HG03378 (cell line): ENCODE measurements at regions not wholly inside any gene's neighbourhood (a gene's known extent, or its start where the extent isn't known, plus 50 kb on each side); places are given as distances from the start of the nearest gene placed in this dataset.
"Not testable (repeated sequence)": the region's sequence is repeated elsewhere in the genome, so short reads cannot be mapped to it uniquely, and the experiment has no call there.

Experiments used
- ATAC-seq: cut with Tn5 transposase; IDR thresholded peaks from one replicate; pipeline ENCODE4 v1.9.1; 2021; ENCODE audit warnings: mild to moderate bottlenecking, moderate library complexity; ENCODE audit not compliant: unreplicated experiment

DNA sequence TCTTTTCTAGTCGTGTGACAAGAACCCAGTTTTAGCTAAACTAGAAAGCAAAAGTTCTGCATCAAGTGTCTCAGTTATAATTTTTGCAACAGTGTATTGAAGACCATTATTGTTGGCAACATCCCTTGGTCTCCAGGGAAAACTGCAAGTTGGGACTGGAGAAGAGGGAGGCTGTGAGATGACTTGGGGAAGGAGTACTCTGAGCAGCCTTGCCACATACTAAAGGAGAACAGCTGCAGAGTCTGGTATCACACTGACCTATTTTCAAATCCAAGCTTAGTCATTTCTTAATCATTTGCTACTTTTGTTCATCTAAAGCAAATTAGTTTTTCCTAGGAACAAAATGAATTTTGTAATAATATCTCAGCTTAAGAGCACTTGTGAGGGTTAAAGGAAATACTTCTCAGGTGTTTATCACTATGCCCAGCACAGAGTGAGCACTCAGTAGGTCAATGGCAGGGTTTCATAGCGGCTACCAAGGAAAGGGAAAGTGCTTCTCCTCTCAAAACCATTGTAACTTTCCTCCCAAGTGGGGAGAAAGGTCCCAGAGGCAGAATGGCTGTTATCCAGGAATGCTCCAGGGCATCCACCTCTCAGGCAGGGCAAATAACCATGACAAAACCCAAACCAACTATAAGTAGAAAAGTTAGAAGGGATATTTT is 247.1 kb downstream of the C11orf87 start:
- no peak for ATAC-seq

DNA sequence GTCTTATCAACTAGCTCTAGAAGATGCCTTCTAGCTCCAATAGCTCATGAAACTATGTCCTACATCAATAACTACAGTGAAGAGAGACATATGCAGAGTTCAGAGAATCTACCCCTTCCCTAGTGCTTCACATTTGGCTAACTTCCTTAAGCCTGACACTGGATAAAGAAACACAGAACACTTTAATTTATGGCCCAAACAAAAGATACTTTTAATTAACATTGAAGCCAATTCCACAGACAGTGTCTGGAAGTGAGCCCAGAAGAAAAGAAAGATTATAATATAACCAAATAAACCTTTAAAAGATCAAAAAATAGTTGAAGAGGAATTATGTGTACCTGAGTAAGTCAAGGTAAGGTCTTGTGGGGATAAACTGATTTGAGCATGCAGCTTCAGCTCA is 255.2 kb downstream of the C11orf87 start:
- ATAC-seq, result no peak

DNA sequence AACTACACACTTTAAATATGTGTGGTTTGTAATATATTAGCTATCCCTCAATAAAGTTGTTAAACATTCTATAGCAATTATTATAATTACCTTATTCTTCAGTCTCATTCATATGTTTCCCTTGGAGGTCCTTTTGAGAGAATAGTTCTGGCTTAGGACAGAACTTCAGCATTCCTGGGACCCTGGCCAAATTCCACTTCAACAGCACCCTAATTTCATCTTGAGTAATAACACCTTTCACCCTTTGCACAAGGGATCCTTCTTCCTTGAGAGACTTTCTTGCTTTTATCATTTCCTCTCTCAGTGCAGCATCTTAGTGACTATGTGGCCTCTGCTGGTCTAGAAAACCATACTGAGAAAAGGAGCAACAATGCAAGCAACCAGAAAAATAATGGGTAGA is 255.9 kb downstream of the C11orf87 start:
- no peak for ATAC-seq

DNA sequence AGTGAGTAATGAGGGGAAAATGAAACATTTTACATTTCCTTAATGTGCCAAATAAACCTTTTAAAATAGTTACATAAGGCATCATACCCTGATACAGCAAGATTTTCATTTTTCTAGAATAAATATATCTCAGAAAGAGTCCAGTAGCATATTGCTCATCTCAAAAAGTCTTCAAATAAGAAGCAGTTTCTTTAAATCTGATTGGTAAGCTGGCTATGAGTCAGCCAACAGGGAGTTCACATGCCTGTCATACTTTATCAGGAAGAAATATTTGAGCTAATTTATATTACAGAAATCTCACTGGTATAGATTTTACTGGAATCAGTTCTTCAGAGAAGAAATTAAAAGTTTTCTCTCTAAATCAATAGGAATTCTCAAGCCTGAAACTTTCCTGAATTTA is 258.1 kb downstream of the C11orf87 start:
- no peak for ATAC-seq

DNA sequence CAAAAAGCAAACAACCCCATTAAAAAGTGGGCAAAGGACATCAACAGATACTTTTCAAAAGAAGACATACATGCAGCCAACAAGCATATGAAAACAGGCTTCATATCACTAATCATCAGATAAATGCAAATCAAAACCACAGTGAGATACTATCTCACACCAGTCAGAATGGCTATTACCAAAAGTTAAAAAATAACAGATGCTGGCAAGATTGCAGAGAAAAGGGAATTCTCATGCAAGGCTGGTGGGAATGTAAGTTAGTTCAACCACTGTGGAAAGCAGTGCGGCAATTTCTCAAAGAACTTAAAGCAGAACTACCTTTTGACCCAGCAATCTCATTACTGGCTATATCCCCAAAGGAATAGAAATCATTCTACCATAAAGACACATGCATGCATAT is 260.8 kb downstream of the C11orf87 start:
- ATAC-seq, result not testable (repeated sequence)

DNA sequence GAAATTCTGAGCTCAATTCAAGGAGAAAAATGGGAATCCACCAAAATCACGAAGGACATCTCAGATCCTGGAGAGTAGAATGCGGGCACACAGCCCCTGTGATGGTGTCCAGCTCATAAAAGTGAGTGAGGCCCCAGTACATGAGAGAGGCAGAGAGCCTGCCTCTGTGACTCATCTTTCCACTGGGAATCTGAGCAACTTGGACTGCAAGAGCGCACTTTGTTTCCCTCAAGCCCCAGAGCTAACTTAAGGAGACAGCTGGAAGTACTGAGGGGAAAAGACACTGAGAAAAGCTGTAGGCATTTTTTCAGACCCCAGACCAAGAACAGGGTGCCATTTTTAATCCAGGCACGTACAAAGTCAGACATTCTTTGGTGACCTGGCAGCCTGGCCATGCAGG is 273.7 kb downstream of the C11orf87 start:
- no peak for ATAC-seq

DNA sequence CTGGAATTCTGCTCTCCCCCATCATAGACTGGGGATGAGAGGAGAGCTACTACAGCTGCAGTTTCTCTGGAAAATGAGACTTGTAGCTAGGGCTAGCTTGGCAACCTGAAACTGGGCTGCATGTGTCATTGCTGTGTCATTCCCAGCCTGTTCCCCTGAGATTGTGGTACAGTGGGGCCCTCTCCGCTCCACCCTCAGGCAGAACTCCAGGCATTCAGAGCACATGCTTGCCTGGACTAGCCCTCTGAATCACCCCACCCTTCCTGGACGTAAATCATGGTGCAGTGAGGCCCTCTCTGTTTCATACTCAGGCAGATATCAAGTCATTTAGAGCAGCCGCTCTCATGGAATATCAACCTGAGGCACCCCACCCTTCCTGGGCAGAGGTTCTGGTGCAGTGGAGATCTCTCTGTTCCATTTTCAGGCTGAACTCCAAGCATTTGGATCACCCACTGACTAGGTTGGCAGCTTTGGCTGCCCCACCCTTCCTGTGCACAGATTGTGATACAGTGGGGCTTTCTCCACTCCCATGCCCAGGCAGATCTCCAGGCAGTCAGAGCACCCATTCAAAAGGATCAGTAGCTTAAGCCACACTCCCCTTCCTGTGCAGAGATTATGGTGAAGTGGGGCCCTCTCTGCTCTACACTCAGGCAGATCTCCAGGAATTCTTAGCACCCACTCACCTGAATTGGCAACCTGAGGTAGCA is 274.4 kb downstream of the C11orf87 start:
- no peak for ATAC-seq

DNA sequence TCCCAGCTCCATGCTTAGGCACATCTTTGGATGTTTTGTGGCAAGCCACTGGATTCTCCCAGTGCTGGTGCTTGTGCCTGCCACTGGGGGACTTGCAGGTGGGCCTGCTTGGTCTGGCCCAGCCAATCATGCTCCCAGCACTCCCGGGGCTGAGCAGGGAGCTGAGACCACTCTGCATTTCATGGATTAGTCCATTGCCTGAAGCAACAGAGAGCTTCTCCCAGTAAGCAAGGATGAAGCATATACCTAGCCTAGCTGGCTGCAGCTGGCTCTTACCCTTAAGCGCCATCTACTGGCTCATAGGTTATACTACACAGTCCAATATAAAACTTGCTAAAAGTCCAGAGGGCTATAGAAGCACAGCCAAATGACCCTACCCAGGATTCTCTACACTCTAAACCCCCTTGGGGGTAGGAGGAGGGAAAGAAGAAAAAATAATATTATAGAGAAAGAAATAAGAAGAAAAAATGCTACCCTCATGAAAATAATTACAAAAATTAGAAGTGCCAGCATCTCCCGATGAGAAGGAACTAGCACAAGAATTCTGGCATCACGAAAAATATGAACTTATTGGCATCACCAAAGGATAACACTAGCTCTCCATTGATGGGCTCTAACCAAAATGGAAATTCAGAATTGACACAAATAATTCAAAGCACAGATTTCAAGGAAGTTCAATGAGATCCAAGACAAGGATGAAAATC is 275.3 kb downstream of the C11orf87 start:
- peak; percentile 98 for ATAC-seq

DNA sequence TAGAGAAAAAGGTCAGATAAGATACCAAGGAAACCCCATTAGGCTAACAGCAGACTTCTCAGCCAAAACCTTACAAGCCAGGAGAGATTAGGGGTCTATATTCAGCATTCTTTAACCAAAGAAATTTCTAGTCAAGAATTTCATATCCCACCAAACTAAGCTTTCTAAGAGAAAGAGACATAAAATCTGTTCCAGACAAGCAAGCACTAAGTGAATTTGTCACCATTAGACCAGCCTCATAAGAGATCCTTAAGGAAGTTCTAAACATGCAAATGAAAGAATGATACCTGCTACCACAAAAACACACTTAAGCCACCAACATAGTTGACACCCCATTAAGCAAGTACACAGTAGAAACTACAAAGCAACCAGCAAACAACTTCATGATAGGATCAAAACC is 276.2 kb downstream of the C11orf87 start:
- ATAC-seq, result no peak

DNA sequence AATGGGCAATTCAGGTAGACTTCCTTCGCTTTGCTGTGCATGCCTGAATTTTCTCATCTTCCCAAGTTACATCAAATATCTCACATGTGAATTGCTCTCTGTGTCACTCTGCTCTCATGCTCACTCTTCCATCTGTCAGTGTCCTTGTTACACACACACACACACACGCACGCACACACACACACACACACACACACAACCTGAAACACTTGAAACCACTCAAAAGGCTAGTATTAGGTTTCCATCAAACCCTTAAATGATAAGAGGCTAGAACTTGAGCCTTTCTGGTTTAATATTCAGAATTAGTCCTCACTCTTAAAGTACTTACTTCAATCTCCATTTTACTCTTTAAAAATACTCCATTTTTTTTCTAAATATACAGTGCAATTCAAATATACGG is 282.4 kb downstream of the C11orf87 start:
- ATAC-seq, result no peak

DNA sequence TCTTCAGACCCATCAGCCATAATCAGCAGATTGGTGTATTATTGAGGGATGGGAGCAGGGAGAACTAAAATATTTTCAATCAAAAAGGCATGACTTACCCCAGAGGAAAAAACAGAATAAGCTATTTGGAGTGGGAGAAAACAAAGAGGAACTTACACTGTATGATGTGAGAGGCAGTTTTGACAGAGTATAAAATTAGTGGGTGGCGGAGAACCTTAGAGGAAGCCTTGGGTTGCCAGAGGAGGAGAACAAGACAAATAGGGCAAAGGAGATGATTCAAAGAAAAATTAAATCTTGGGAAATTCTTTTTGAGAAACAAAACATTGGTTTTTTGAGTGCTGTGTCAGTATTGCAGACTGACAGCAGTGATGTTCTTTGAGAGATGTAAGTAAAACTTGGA is 285.0 kb downstream of the C11orf87 start:
- ATAC-seq, result no peak

DNA sequence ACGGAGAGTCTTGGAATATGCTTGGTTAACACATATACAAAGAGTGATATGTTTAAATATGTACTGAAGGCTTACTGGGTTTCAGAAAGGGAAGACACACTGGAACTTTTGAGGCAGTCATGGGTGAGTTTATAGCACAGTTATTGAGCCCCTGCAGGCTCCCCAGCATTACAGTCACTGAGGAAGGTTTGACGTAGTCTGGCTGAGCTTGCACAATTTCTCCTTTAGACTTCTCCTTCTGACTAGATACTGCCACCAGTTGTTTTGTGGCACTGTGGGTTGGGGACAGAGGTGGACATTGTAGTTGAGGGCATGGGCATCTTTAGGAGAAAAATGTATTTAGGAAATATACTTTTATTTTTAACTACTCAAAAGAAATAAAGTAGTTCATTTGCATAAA is 285.4 kb downstream of the C11orf87 start:
- no peak for ATAC-seq

DNA sequence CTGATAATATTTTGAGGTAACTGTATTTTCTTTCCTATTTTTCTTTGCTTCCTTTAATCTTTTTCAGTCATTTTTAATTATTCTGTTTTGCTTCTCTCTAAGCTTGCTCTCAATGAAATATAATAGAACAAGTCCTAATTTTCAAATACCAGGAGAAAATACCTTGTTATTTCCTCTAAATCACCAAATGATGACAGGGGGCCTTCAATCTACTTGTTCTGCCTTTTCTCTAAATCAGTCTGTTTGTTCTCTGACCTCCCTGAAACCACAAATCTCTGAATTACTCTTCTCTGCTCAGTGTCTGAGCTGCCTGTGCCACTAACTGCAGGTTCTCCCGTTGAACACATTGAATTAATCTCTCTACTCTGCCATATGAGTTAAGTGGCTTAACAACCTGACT is 286.2 kb downstream of the C11orf87 start:
- ATAC-seq, result no peak

DNA sequence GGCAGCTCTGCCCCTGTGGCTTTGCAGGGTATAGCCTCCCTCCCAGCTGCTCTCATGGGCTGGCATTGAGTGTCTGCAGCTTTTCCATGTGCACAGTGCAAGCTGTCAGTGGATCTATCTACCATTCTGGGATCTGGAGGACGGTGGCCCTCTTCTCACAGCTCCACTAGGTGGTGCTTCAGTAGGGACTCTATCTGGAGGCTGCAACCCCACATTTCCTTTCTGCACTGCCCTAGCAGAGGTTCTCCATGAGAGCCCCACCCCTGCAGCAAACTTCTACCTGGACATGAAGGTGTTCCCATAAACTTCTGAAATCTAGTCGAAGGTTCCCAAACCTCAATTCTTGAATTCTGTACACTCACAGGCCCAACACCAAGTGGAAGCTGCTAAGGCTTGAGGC is 292.5 kb downstream of the C11orf87 start:
- not testable (repeated sequence) for ATAC-seq

DNA sequence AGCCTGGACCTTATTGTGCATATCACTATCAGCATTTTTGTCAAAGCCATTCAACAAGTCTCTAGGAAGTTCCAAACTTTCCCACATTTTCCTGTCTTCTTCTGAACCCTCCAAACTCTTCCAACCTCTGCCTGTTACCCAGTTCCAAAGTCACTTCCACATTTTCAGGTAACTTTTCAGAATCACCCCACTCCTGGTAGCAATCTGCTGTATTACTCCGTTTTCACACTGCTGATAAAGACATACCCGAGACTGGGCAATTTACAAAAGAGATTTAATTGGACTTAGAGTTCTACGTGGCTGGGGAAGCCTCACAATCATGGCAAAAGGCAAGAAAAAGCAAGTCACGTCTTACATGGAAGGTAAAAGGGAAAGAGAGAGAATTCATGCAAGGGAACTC is 293.4 kb downstream of the C11orf87 start:
- ATAC-seq, result not testable (repeated sequence)

DNA sequence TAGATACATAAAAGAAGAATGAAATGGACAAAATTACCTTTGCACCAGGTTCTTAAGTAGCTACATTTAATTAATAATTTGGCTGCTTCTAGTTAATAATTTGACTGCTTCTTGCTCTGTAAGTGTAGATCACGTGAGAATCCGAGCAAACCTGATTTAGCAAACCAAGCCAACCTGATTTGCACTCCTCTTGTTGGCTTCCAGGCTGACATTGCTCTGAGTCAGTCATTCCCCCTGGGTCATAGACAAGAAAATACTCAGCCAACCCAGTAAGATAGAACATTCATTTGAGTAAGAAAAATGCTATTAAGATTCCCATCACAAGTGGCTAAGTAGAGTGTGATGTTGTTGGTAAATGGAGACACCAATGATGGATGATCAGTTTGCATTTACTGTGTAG is 304.1 kb downstream of the C11orf87 start:
- ATAC-seq, result no peak

DNA sequence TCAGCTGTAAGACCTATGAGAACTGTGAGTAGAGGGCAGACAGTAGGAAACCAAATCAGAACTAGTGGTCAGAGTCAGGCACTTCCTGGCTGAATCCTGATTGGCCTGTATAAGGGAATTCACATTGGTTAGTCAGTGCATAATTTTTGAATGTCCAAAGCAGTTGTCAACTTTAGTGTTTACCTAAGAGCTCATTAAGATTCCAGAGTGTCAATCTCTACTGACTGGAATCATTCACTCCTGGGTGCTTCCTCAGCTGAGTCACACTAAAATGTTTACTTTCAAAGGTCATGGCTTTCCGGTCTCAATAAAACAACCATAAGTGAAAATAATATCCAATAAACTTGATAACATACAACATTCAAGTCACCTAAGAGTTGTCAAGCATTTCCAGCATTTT is 306.1 kb downstream of the C11orf87 start:
- ATAC-seq, result no peak

DNA sequence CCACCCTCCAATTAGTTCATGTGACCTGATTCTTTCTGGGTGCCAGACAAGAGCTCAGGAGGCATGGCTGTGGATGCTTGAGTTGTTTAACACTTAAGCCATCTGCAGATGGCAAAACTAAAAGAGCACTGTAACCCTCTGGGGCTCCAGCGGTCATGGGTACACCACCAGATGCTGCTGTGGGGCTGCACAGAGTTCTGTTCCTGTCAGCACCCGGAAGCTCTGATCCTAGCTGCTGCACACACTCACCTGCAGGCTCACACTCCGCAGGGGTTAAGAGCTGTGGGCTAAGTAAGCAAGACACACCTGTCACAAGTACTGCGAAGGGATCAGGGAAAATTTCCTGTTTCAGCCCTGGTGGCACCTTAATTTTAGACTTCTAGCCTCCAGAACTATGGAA is 307.8 kb downstream of the C11orf87 start:
- no peak for ATAC-seq

DNA sequence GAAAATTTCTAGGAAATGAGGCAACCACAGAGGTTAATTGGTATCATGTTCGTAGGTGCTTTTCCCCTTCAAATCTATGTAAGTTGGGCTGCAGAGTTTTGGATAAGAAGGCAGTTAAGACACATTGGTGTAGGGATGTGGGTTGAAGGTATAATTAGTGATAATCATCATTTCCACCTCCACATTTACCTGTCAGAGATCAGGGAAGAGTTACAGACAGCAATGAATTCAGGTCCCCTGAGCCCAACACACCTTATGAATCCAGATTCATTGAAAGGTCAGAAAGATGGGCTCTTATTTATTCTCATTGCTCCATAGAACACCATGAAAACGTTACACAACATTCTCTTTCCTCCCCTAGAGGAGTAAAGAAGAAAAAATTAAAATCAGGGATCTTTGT is 308.7 kb downstream of the C11orf87 start:
- ATAC-seq, result no peak

DNA sequence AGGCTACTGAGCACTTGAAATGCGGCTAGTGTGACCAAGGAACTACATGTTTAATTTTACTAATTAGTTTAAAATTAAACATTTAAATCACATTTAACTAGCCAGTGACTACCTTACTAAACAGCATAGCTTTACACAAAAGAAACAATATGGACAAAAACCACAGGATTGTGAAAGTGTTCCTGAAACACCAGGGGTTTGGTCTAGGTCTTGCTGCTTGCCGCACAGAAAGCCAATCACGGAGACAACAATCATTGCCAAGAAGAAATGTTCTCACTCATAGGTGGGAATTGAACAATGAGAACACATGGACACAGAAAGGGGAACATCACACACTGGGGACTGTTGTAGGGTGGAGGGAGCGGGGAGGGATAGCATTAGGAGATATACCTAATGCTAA is 309.5 kb downstream of the C11orf87 start:
- no peak for ATAC-seq

DNA sequence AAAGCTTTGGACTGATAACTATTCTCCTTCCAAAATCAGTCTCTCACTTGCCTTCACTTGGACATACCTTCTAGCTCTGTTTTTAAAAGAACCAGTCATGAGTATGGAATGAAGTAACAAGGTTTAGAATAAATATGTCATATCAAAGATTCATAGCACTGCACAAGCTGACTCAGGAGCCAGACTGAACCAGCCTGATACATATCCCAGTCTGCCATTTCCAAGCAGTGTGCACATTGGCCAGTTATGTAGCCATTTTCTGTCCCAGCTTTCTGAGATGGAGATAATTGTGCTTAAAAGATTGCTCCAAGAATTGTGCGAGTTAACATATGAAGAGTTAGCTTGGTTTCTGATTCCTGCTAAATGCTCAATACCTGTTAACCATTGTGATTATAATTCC is 311.3 kb downstream of the C11orf87 start:
- no peak for ATAC-seq

DNA sequence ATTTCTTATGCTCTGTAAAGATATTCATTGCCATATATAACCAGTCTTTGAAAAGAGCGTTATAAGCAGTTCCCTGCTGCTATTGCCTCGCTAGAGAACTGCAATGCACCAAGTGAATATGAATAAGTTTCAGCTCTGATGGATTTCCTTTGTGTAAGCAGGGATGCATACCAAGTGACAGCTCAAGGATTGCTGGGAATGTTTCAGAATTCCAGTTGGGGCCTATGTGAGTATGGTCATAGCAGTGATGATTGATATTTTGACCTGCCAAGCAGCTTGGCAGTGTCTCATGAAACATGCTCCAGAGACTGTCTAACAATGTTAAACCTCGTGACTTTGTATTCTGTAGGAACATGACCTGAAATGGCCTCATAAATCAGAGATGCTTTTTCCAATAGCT is 312.6 kb downstream of the C11orf87 start:
- no peak for ATAC-seq
